ENCODE measurements at regions not wholly inside any gene's neighbourhood (a gene's known extent, or its start where the extent isn't known, plus 50 kb on each side); places are given as distances from the start of the nearest gene placed in this dataset.

GRCh38 chr6:139903411-139904157 lies 529.1 kb upstream of the CITED2 start:
- no peaks in the 10 kb centered on the region for H3K27me3 ChIP-seq (replicated peaks; ENCODE audit: insufficient read depth)
- no peaks in the 10 kb centered on the region for H3K79me2 ChIP-seq (ENCODE audit: insufficient read depth)
- H3F3A ChIP-seq (ENCODE audit: insufficient read depth), result no peaks in the 10 kb centered on the region
- no peaks in the 10 kb centered on the region for H3K36me3 ChIP-seq (ENCODE audit: low read depth)
- H3K9me2 ChIP-seq (ENCODE audit: insufficient read depth), result no peaks in the 10 kb centered on the region
- no peaks in the 10 kb centered on the region for H3K4me1 ChIP-seq (ENCODE audit: insufficient read depth)
- no peaks in the 10 kb centered on the region for H3K9me3 ChIP-seq (ENCODE audit: low read depth)
- DNase-seq, result no peak
- H3K4me3 ChIP-seq, result no peak overlapping the region
- in situ Hi-C loops (cut with MboI), result no loop called here
- no peak overlapping the region for H3K4me2 ChIP-seq (ENCODE audit: unreplicated experiment)
- H3K27ac ChIP-seq, result no peak overlapping the region
- H2AFZ ChIP-seq, result no peak overlapping the region; the same call in 1 of the 2 replicates
- TF ChIP-seq EZH2phosphoT487 (IDR thresholded peaks at IDR 0.05; ENCODE audit: insufficient read depth, low read depth) (no peak), EZH2 (IDR thresholded peaks at IDR 0.05; ENCODE audit: insufficient read depth, poor library complexity, severe bottlenecking) (no peak)
- 93 to 95% methylated on average over 2 of the region's 2 CpGs for WGBS, 2 experiments (ENCODE audit: low coverage in 1 of 2, low lambda C conversion rate in 2 of 2, missing lambda C conversion rate in 2 of 2)
- H3K9ac ChIP-seq, result no peak overlapping the region
- H4K20me1 ChIP-seq (ENCODE audit: insufficient read depth), result no peaks in the 10 kb centered on the region

- Histone ChIP-seq H3K9ac (no peak overlapping the region), H4K20me1 (ENCODE audit: insufficient read depth) (no peaks in the 10 kb centered on the region), H3K79me2 (ENCODE audit: insufficient read depth) (no peaks in the 10 kb centered on the region), H3K4me2 (ENCODE audit: unreplicated experiment) (no peak overlapping the region), H3F3A (ENCODE audit: insufficient read depth) (peaks cover 5% of the 10 kb centered on the region; the same call in 1 of the 2 replicates), H3K4me1 (ENCODE audit: insufficient read depth) (no peaks in the 10 kb centered on the region), H3K9me3 (ENCODE audit: low read depth) (no peaks in the 10 kb centered on the region), H3K9me2 (ENCODE audit: insufficient read depth) (no peaks in the 10 kb centered on the region), H3K27me3 (replicated peaks; ENCODE audit: insufficient read depth) (no peaks in the 10 kb centered on the region), H3K4me3 (no peak overlapping the region), H2AFZ (no peak overlapping the region), H3K36me3 (ENCODE audit: low read depth) (no peaks in the 10 kb centered on the region), H3K27ac (no peak overlapping the region)
- in situ Hi-C loops (cut with MboI), result no loop called here
- WGBS, 2 experiments (ENCODE audit: low coverage in 1 of 2, low lambda C conversion rate in 2 of 2, missing lambda C conversion rate in 2 of 2), result 56 to 64% methylated on average over 1 of the region's 1 CpG
- no peak for DNase-seq
- TF ChIP-seq EZH2phosphoT487 (IDR thresholded peaks at IDR 0.05; ENCODE audit: insufficient read depth, low read depth), result no peak
- TF ChIP-seq EZH2 (IDR thresholded peaks at IDR 0.05; ENCODE audit: insufficient read depth, poor library complexity, severe bottlenecking), result no peak
Measured at GRCh38 chr6:139895205-139895793, 520.9 kb upstream of the CITED2 start.

GRCh38 chr6:139894271-139894670 lies 519.8 kb upstream of the CITED2 start:
- in situ Hi-C loops (cut with MboI), result no loop called here

GRCh38 chr6:139891471-139891870 lies 517.0 kb upstream of the CITED2 start:
- Histone ChIP-seq H3K9me2 (ENCODE audit: insufficient read depth) (no peaks in the 10 kb centered on the region), H3K27me3 (replicated peaks; ENCODE audit: insufficient read depth) (no peaks in the 10 kb centered on the region), H3K4me3 (no peak overlapping the region), H3F3A (ENCODE audit: insufficient read depth) (peaks cover 5% of the 10 kb centered on the region; the same call in 1 of the 2 replicates), H3K79me2 (ENCODE audit: insufficient read depth) (no peaks in the 10 kb centered on the region), H3K9me3 (ENCODE audit: low read depth) (no peaks in the 10 kb centered on the region), H2AFZ (peak overlapping the region; percentile 34; the same call in 1 of the 2 replicates), H4K20me1 (ENCODE audit: insufficient read depth) (no peaks in the 10 kb centered on the region), H3K9ac (no peak overlapping the region), H3K4me2 (ENCODE audit: unreplicated experiment) (no peak overlapping the region), H3K27ac (no peak overlapping the region), H3K4me1 (ENCODE audit: insufficient read depth) (peaks cover 11% of the 10 kb centered on the region; the same call in 1 of the 2 replicates), H3K36me3 (ENCODE audit: low read depth) (no peaks in the 10 kb centered on the region)
- WGBS, 2 experiments (ENCODE audit: low coverage in 1 of 2, low lambda C conversion rate in 2 of 2, missing lambda C conversion rate in 2 of 2), result 53 to 58% methylated on average over 4 of the region's 4 CpGs
- in situ Hi-C loops (cut with MboI), result no loop called here
- TF ChIP-seq EZH2phosphoT487 (IDR thresholded peaks at IDR 0.05; ENCODE audit: insufficient read depth, low read depth), result no peak
- TF ChIP-seq EZH2 (IDR thresholded peaks at IDR 0.05; ENCODE audit: insufficient read depth, poor library complexity, severe bottlenecking), result no peak
- peak; percentile 18 for DNase-seq

More at GRCh38 chr6:139894271-139894670, 519.8 kb upstream of the CITED2 start:
- Histone ChIP-seq H3K9me2 (ENCODE audit: insufficient read depth) (no peaks in the 10 kb centered on the region), H3K27me3 (replicated peaks; ENCODE audit: insufficient read depth) (no peaks in the 10 kb centered on the region), H3K4me2 (ENCODE audit: unreplicated experiment) (no peak overlapping the region), H4K20me1 (ENCODE audit: insufficient read depth) (no peaks in the 10 kb centered on the region), H3K79me2 (ENCODE audit: insufficient read depth) (no peaks in the 10 kb centered on the region), H2AFZ (no peak overlapping the region), H3K36me3 (ENCODE audit: low read depth) (no peaks in the 10 kb centered on the region), H3K27ac (no peak overlapping the region), H3K4me1 (ENCODE audit: insufficient read depth) (0 out of 2 replicates have a peak, but pooled peaks cover under 1% of the 10 kb centered on the region), H3K9me3 (ENCODE audit: low read depth) (no peaks in the 10 kb centered on the region), H3K4me3 (no peak overlapping the region), H3F3A (ENCODE audit: insufficient read depth) (peaks cover 5% of the 10 kb centered on the region; the same call in 1 of the 2 replicates), H3K9ac (no peak overlapping the region)
- no peak for TF ChIP-seq EZH2 (IDR thresholded peaks at IDR 0.05; ENCODE audit: insufficient read depth, poor library complexity, severe bottlenecking)
- no peak for TF ChIP-seq EZH2phosphoT487 (IDR thresholded peaks at IDR 0.05; ENCODE audit: insufficient read depth, low read depth)
- 88 to 93% methylated on average over 8 of the region's 8 CpGs for WGBS, 2 experiments (ENCODE audit: low coverage in 1 of 2, low lambda C conversion rate in 2 of 2, missing lambda C conversion rate in 2 of 2)
- no peak for DNase-seq

Data from GM23248 (cell line).